Ishikawa (cell line): ENCODE measurements at regions not wholly inside any gene's neighbourhood (a gene's known extent, or its start where the extent isn't known, plus 50 kb on each side); places are given as distances from the start of the nearest gene placed in this dataset.

Source experiments
- CEBPB ChIP-seq: IDR thresholded peaks from 2 replicates; pipeline ENCODE4 v1.6.1; 2012
- EGR1 ChIP-seq: IDR thresholded peaks from 2 replicates; pipeline ENCODE4 v1.6.1; 2012
- EP300 ChIP-seq: IDR thresholded peaks from 2 replicates; pipeline ENCODE4 v1.6.1; 2012; ENCODE audit warnings: borderline replicate concordance
- FOXM1 ChIP-seq: IDR thresholded peaks from 2 replicates; pipeline ENCODE4 v1.6.1; 2012; ENCODE audit warnings: low read depth, borderline replicate concordance
- MAX ChIP-seq: IDR thresholded peaks from 2 replicates; pipeline ENCODE4 v1.6.1; 2012
- RAD21 ChIP-seq: IDR thresholded peaks from 2 replicates; pipeline ENCODE4 v1.6.1; 2012; ENCODE audit warnings: low read depth
- REST ChIP-seq: IDR thresholded peaks from 2 replicates; pipeline ENCODE4 v1.6.1; 2012; ENCODE audit warnings: low read depth, mild to moderate bottlenecking
- TCF12 ChIP-seq: IDR thresholded peaks from 2 replicates; pipeline ENCODE4 v1.6.1; 2012; ENCODE audit warnings: low read depth
- USF1 ChIP-seq: IDR thresholded peaks from 2 replicates; pipeline ENCODE4 v1.6.1; 2012
- ZBTB7A ChIP-seq: IDR thresholded peaks from 2 replicates; pipeline ENCODE4 v1.6.1; 2012; ENCODE audit warnings: low read depth

- no peak for TF ChIP-seq REST
- no peak for TF ChIP-seq TCF12
- no peak for TF ChIP-seq MAX
- no peak for TF ChIP-seq CEBPB
- no peak for TF ChIP-seq EP300
- TF ChIP-seq EGR1: no peak
- no peak for TF ChIP-seq FOXM1
- TF ChIP-seq RAD21: no peak
- no peak for TF ChIP-seq USF1
- TF ChIP-seq ZBTB7A: no peak
Measured at GRCh38 chr14:101623685-101624444, 62.6 kb downstream of the DIO3 start.
